GM21786 (cell line): ENCODE measurements at regions not wholly inside any gene's neighbourhood (a gene's known extent, or its start where the extent isn't known, plus 50 kb on each side); places are given as distances from the start of the nearest gene placed in this dataset.

Source experiments
- ATAC-seq: cut with Tn5 transposase; IDR thresholded peaks from one replicate; pipeline ENCODE4 v1.9.1; 2021; ENCODE audit not compliant: unreplicated experiment

GRCh38 chr14:35221462-35221861 is 70.7 kb upstream of the PSMA6 start:
- no peak for ATAC-seq

DNA sequence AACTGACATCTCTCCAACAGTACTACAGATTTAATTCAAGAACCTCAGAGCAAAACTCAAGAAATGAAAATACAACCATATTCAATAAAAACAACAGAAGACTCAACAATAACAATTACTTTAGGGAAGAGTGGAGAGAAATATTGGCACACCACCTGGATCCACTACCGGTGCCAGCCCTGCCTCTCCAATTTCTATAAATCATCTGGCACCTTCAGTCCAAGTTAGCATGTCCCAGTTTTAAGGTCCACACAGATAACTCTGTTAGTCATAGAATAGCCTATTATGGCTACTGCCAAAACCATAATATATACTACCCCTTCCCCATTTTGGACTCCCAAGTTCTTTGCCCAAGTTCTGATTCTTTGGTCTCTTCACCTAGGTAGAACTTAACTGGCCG is 69.9 kb upstream of the PSMA6 start:
- no peak for ATAC-seq

DNA sequence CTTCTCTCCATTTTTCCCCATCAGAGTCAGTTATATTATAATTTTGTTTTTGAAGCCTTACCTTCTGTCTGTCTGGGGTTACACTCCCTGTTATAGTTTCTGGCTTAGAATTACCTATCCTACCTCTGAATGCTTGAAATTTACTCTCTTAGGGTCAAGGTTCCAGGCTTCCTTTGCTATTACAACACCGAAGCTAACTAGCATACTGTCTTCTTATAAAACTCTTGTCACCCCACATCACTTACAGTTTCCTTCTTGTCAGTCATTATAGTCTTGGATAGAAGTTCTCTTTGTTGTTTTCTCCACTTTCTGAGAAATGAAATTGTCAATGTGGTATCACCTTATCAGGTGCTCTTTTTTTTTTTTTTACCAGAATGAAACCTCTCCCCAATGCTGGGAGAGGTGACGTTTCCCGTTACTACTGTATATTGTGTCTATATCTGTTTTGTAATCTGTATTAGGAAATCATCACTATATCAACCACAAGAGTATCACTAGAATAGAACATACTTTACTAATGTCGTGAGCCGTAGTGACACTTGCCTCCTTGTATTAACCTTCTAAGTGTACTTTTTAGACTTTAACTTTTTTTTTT is 69.2 kb upstream of the PSMA6 start:
- no peak for ATAC-seq

DNA sequence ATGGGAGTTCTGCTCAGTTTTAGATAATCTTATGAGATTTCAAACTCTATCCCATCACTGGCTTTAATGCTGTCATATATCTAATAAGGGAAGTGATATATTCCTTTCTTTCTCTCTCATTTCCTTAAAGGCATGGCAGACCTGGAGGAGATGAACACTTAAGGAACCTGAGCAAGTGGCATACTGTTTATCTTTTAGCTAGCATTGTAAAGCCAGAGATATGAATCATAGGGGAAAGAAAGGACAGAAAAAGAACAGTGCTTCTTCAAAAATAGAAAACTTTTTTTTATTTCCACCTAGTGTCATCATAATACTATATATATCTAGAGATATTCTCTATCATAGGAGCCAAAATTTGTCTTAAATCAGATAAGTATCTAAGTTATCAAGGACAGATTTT is 68.3 kb upstream of the PSMA6 start:
- no peak for ATAC-seq

- no peak for ATAC-seq
Observed at GRCh38 chr14:35224615-35225014, 67.6 kb upstream of the PSMA6 start.

DNA sequence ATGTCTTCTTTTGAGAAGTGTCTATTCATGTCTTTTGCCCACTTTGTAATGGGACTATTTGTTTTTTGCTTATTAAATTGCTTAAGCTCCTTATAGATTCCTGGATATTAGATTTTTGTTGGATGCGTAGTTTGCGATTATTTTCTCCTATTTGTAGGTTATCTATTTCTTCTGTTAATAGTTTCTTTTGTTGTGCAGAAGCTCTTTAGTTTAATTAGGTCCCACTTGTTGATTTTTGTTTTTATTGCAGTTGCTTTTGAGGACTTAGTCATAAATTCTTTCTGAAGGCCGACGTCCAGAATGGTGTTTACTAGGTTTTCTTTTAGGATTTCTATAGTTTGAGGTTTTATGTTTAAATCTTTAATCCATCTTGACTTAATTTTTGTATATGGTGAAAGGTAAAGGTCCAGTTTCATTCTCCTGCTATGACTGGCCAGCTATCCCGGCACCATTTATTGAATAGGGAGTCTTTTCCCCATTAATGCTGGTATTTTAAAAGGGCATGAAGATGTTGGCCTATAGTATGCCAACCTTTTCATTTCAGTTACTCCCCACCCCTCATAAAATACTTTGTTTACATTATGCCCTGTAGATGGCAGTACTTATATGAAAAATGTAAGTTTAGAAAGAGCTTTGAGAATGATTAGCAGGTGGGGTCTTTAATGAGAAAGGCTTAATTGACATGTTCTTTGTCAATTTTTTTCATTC is 62.9 kb upstream of the PSMA6 start:
- no peak for ATAC-seq

GRCh38 chr14:35229792-35230089 is 62.4 kb upstream of the PSMA6 start:
- no peak for ATAC-seq

DNA sequence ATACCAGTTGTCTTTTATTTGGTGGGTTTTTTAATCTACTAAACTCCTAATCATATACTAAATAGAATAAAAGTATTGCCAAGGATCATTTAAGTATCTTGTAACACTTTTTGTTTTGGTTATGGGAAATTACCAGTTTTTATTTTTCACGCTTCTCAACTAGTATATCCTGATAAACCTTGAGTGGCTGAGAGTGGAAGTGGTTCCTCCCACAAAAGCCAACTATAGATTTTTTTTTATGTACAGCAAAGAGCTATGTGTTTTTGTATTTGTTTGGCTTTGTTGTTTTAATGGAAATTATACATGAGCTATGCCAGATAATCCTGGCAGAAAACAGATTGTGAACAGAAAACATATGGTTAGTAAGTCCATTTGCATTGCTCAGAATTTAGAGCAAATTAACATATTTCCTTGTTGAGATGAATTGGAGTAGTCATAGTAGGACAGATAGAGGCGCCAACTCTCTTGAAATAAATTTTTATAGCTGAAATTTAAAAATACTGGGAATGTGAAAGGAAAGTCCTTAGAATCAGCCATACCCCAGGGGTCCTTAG is 60.9 kb upstream of the PSMA6 start:
- ATAC-seq: no peak

DNA sequence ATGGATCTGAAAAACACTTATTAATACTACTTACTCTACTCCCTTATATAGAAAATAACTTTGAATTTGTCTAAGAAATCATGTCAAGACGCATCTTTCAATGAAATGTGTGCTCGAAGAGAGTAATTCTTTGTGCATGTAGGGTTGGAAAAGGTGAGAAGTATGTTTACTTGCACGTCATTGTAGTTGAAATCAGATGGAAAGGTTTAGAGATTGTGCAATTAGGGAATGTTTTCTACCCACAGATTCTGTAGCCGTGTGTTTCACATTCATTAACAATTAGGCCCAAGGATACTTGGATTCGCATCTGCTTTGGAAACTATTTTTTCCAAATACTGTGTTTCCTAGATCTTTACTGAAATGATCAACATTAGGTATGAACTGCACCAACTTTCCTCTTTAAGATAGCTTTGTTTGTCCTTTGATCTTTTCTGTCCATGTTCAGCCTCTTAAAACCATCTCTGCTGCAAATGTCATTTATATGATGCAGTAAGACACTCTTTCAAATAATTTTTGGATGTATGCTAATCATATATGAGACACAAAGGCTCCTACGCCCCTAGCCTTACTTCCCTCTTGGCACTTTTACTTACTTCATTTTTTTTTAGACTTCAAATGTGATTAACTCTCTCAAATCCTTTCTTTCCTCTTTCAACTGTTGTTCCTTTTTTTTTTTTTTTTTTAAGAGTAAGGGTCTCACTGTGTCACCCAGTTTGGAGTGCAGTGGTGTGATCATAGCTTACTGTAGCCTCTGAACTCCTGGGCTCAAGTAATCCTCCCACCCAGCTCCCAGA is 58.0 kb upstream of the PSMA6 start:
- ATAC-seq: no peak

DNA sequence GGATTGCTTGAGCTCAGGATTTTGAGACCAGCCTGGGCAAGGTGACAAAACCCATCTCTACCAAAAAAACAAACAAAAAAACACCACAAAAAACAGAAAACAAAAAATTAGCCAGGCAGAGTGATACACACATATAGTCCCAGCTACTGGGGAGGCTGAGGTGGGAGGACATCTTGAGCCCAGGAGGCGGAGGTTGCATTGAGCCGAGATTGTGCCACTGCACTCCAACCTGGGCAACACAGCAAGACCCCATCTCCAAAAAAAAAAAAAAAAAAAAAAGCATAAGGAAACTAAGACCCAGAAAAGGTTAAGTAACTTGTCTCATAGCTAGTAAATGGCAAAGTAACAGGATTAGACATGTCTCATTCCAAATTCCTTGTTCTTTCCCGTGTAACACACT is 56.3 kb upstream of the PSMA6 start:
- ATAC-seq: no peak

DNA sequence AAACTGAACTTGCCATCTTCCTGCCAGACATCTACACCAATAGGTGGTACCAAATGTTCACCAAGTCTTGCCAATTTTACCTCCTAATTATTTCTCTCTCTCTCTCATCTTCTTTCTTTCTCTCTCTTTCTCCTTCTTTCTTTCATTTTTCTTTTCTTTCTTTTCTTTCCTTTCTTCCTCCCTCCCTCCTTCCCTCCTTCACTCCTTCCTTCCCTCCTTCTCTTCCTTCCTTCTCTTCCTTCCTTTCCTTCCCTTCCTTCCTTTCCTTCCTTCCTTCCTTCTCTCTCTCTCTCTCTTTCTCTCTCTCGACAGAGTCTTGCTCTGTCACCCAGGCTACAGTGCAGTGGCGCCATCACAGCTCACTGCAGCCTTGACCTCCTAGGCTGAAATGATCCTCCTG is 55.4 kb upstream of the PSMA6 start:
- no peak for ATAC-seq

DNA sequence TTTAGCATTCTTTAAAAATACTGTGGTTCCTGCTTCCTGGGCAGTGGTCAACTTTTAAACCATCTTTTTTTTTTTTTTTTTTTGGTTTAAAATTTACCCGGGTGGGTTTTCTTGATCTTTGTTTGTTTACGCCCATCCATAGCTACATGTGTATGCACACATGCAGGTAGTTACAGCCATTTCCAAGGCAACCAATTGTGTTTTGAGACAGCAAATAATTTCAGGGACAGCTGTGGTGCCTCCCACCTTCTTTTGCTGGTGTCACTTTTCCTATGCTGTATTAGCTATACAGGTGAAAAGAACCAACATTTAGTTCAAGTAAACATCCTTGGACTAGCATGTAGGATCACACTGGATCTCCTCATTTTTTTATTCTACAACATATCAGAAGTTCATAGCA is 52.0 kb upstream of the PSMA6 start:
- no peak for ATAC-seq
